Kidney (tissue), 13 donors: ENCODE measurements at regions not wholly inside any gene's neighbourhood (a gene's known extent, or its start where the extent isn't known, plus 50 kb on each side); places are given as distances from the start of the nearest gene placed in this dataset.

Source experiments
- DNase-seq, 5 donors: peaks; one replicate each; pipeline ENCODE4 v3.0.0-alpha.2; 2013 to 2020
- FAIRE-seq: peaks from 2 replicates; lab custom pipeline; 2012; peaks lifted over from hg19 to GRCh38; lab: Jason Lieb, UNC
- H3K27ac ChIP-seq, 2 donors: one replicate each; pipeline ENCODE4 v1.7.0; 2013; ENCODE audit warnings: low read depth in 2 of 2, low read length in 2 of 2, inconsistent platforms in 1 of 2
- H3K27me3 ChIP-seq: one replicate; pipeline ENCODE4 v1.7.1; 2013; ENCODE audit warnings: low read length, inconsistent platforms; ENCODE audit not compliant: control insufficient read depth, insufficient read depth
- H3K36me3 ChIP-seq, 3 donors: one replicate each; pipeline versions ENCODE4 v1.7.0 to v1.7.1; 2013; ENCODE audit warnings: low read length in 3 of 3, control low read depth in 1 of 3, inconsistent platforms in 1 of 3; ENCODE audit not compliant: insufficient read depth in 3 of 3, control insufficient read depth in 2 of 3
- H3K4me1 ChIP-seq, 3 donors: one replicate each; pipeline versions ENCODE4 v1.7.0 to v1.7.1; 2013; ENCODE audit warnings: low read length in 3 of 3, inconsistent platforms in 1 of 3, low read depth in 1 of 3; ENCODE audit not compliant: control insufficient read depth in 2 of 3, insufficient read depth in 2 of 3
- H3K4me3 ChIP-seq, 3 donors: one replicate each; pipeline versions ENCODE4 v1.7.0 to v1.8.1; 2013; ENCODE audit warnings: low read length in 3 of 3, control low read depth in 1 of 3, inconsistent platforms in 1 of 3
- H3K9ac ChIP-seq, 3 donors: one replicate each; pipeline versions ENCODE4 v1.7.0 to v1.7.1; 2013; ENCODE audit warnings: low read length in 3 of 3, control low read depth in 1 of 3, inconsistent platforms in 1 of 3
- H3K9me3 ChIP-seq, 3 donors: one replicate each; pipeline versions ENCODE4 v1.7.0 to v1.7.1; 2013; ENCODE audit warnings: low read length in 3 of 3, control low read depth in 1 of 3, inconsistent platforms in 1 of 3; ENCODE audit not compliant: control insufficient read depth in 2 of 3, insufficient read depth in 1 of 3
- intact Hi-C: fragments of 100-400 bp; cut with DNase I; formaldehyde crosslinking; loops from one replicate; pipeline ENCODE4 v1.11.1; 2022
- TF ChIP-seq, protein P1 (sequence below): IDR thresholded peaks from 3 replicates; pipeline ENCODE4 v1.5.1; 2012; ENCODE audit warnings: mild to moderate bottlenecking, moderate library complexity, borderline replicate concordance; ENCODE audit not compliant: insufficient read depth; ENCODE audit errors: extremely low read depth
- donor health status: control.
- donor health status: control.
- donor health status: control.
- donor health status: control.
- donor health status: control.
- donor health status: DM: yes; HTN: yes; CAD: no.
- donor health status: Normal renal cell carcinoma (clear cell type).

DNA sequence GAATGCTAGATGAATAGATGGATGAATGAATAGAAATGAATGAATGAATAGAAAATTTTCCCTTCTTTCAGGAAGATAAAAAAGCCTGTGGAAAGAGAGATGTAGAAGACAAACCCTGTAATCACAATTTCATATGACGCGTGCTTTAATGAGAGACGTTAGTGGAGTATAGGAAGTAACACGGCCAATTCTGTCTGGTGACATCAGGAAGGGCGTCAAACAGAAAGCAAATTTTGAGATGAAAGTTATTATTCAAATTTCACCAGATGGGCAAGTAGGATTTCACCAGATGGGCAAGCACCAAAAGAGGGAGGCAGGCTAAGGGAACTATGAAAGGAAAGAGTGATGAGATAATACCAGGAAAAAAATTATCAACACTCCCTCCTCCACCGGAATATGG lies 128.9 kb upstream of the PRSS1 start:
- Histone ChIP-seq H3K4me1 (no peaks in the 10 kb centered on the region), H3K9ac (no peak overlapping the region), H3K36me3 (no peaks in the 10 kb centered on the region), H3K27me3 (no peaks in the 10 kb centered on the region), H3K4me3 (no peak overlapping the region), H3K9me3 (no peaks in the 10 kb centered on the region), H3K27ac (no peak overlapping the region)
- no peak for FAIRE-seq
- no peak for DNase-seq
- intact Hi-C loops = no loop called here
- TF ChIP-seq, protein P1, sequence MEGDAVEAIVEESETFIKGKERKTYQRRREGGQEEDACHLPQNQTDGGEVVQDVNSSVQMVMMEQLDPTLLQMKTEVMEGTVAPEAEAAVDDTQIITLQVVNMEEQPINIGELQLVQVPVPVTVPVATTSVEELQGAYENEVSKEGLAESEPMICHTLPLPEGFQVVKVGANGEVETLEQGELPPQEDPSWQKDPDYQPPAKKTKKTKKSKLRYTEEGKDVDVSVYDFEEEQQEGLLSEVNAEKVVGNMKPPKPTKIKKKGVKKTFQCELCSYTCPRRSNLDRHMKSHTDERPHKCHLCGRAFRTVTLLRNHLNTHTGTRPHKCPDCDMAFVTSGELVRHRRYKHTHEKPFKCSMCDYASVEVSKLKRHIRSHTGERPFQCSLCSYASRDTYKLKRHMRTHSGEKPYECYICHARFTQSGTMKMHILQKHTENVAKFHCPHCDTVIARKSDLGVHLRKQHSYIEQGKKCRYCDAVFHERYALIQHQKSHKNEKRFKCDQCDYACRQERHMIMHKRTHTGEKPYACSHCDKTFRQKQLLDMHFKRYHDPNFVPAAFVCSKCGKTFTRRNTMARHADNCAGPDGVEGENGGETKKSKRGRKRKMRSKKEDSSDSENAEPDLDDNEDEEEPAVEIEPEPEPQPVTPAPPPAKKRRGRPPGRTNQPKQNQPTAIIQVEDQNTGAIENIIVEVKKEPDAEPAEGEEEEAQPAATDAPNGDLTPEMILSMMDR = no peak

DNA sequence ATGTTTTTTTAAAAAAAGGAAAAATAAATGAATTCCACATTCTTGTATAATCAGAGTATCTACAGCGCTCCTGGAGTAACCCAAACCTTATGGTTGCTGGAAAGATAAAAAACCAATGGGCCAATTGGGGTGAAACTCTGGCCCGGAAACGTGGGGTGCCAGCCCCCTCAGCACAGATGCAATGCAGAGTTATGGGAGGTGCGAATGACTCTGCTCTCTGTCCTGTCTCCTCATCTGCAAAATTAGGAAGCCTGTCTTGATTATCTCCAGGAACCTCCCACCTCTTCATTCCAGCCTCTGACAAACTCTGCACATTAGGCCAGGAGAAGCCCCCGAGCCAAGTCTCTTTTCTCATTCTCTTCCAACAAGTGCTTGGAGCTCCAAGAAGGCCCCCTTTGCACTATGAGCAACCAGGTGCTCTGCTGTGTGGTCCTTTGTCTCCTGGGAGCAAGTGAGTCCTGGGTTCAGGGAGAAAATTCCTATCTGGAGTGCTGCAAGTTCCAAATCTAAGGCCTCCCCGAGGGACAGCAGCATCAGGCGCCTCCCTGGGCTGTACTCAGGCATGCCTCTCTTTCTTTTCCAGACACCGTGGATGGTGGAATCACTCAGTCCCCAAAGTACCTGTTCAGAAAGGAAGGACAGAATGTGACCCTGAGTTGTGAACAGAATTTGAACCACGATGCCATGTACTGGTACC lies 130.5 kb upstream of the PRSS1 start:
- no peak overlapping the region for H3K27ac ChIP-seq
- H3K4me1 ChIP-seq = no peaks in the 10 kb centered on the region
- no peak overlapping the region for H3K4me3 ChIP-seq
- DNase-seq = no peak
- FAIRE-seq = no peak
- H3K9ac ChIP-seq = no peak overlapping the region
- intact Hi-C loops = no loop called here
- H3K36me3 ChIP-seq = no peaks in the 10 kb centered on the region
- H3K27me3 ChIP-seq = no peaks in the 10 kb centered on the region
- H3K9me3 ChIP-seq = no peaks in the 10 kb centered on the region
- TF ChIP-seq, protein P1 = no peak

DNA sequence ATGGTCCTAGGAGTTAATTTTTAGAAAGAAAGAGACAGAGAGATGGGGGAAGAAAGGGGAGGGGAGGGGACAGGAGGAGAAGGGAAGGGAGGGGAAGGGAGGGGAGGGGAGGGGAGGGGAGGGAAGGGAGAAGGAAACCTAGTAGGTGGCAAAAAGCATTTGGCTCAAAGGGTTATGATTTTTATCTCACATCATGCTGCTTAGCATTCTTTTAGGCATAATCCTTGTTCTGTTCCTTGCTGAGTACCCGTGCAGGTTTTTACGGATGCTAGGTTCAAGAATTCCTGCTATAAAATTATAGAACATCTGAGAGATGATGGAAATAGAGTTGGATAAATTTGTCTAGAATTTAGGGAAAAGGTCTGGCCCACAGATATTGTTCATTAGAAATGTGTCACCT lies 132.4 kb upstream of the PRSS1 start:
- TF ChIP-seq, protein P1 = no peak
- no peak overlapping the region for H3K4me3 ChIP-seq
- no peak overlapping the region for H3K27ac ChIP-seq
- DNase-seq (no peak), FAIRE-seq (no peak)
- no peak overlapping the region for H3K9ac ChIP-seq
- H3K4me1 ChIP-seq = no peaks in the 10 kb centered on the region
- H3K9me3 ChIP-seq = no peaks in the 10 kb centered on the region
- H3K36me3 ChIP-seq = no peaks in the 10 kb centered on the region
- no peaks in the 10 kb centered on the region for H3K27me3 ChIP-seq
- intact Hi-C loops = no loop called here

DNA sequence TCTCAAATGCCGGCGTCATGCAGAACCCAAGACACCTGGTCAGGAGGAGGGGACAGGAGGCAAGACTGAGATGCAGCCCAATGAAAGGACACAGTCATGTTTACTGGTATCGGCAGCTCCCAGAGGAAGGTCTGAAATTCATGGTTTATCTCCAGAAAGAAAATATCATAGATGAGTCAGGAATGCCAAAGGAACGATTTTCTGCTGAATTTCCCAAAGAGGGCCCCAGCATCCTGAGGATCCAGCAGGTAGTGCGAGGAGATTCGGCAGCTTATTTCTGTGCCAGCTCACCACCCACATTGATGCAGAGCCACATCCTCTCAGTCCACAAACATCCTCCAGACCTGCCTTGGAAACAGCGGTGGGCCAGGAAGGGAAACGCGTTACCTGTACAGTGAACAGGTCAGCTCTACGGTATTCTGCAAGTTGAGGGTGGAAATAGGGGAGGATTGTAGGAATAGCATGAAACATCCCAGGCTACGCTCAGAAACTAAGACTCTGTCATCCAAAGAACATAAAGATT lies 133.1 kb upstream of the PRSS1 start:
- DNase-seq = no peak
- TF ChIP-seq, protein P1 = no peak

More for the DNA sequence above, 133.1 kb upstream of the PRSS1 start:
- FAIRE-seq = no peak
- H3K9ac ChIP-seq = no peak overlapping the region
- no peaks in the 10 kb centered on the region for H3K4me1 ChIP-seq
- no peaks in the 10 kb centered on the region for H3K9me3 ChIP-seq
- H3K36me3 ChIP-seq = no peaks in the 10 kb centered on the region
- intact Hi-C loops = no loop called here
- no peak overlapping the region for H3K4me3 ChIP-seq
- H3K27ac ChIP-seq = no peak overlapping the region
- no peaks in the 10 kb centered on the region for H3K27me3 ChIP-seq
